ENCODE measurements at regions not wholly inside any gene's neighbourhood (a gene's known extent, or its start where the extent isn't known, plus 50 kb on each side); places are given as distances from the start of the nearest gene placed in this dataset.
A peak's percentile ranks its signal among the peaks of the same experiment; 100 is the strongest.

GRCh38 chr15:46270481-46271147 is 635.8 kb downstream of the SQOR start:
- DNase-seq: peak; percentile 28

GRCh38 chr15:46275701-46276100 is 640.9 kb downstream of the SQOR start:
- no peak for DNase-seq

GRCh38 chr15:46277451-46277850 is 642.6 kb downstream of the SQOR start:
- DNase-seq: no peak

GRCh38 chr15:46278062-46278461 is 643.2 kb downstream of the SQOR start:
- DNase-seq: peak; percentile 94

- DNase-seq: peak; percentile 86
Observed at GRCh38 chr15:46278486-46279090, 643.8 kb downstream of the SQOR start.

GRCh38 chr15:46280762-46281542 is 646.1 kb downstream of the SQOR start:
- peak; percentile 84 for DNase-seq

GRCh38 chr15:46293550-46293949 is 658.7 kb downstream of the SQOR start:
- DNase-seq: no peak

GRCh38 chr15:46296002-46296401 is 661.2 kb downstream of the SQOR start:
- DNase-seq: no peak

- no peak for DNase-seq
Observed at GRCh38 chr15:46296797-46297196, 662.0 kb downstream of the SQOR start.

- DNase-seq: no peak
Observed at GRCh38 chr15:46297766-46298165, 662.9 kb downstream of the SQOR start.

GRCh38 chr15:46300716-46301115 is 665.9 kb downstream of the SQOR start:
- DNase-seq: no peak

- DNase-seq: no peak
Observed at GRCh38 chr15:46301291-46301690, 666.5 kb downstream of the SQOR start.

GRCh38 chr15:46301826-46302225 is 667.0 kb downstream of the SQOR start:
- DNase-seq: no peak

GRCh38 chr15:46304321-46304720 is 669.5 kb downstream of the SQOR start:
- no peak for DNase-seq

- no peak for DNase-seq
Observed at GRCh38 chr15:46307746-46308145, 672.9 kb downstream of the SQOR start.

- DNase-seq: peak; percentile 52
Observed at GRCh38 chr15:46309914-46310313, 675.1 kb downstream of the SQOR start.

- DNase-seq: peak; percentile 73
Observed at GRCh38 chr15:46312133-46312740, 677.4 kb downstream of the SQOR start.

GRCh38 chr15:46315434-46315833 is 680.6 kb downstream of the SQOR start:
- peak; percentile 23 for DNase-seq

- no peak for DNase-seq
Observed at GRCh38 chr15:46316024-46316423, 681.2 kb downstream of the SQOR start.

GRCh38 chr15:46317029-46317428 is 682.2 kb downstream of the SQOR start:
- peak; percentile 44 for DNase-seq

GRCh38 chr15:46322753-46323152 is 687.9 kb downstream of the SQOR start:
- no peak for DNase-seq

- DNase-seq: no peak
Observed at GRCh38 chr15:46326173-46326572, 691.3 kb downstream of the SQOR start.

- DNase-seq: no peak
Observed at GRCh38 chr15:46328821-46329220, 694.0 kb downstream of the SQOR start.

GRCh38 chr15:46329876-46330275 is 695.0 kb downstream of the SQOR start:
- no peak for DNase-seq

All from NCI-H146 (cell line).